Neural crest cell (in vitro differentiated cells): ENCODE measurements at regions not wholly inside any gene's neighbourhood (a gene's known extent, or its start where the extent isn't known, plus 50 kb on each side); places are given as distances from the start of the nearest gene placed in this dataset.

Experiments used
- DNase-seq: peaks from one replicate; pipeline ENCODE4 v3.0.0; 2021; ENCODE audit warnings: low read depth, mixed read lengths, low spot score
- H3K27ac Mint-ChIP-seq: one replicate; pipeline ENCODE4 v1.8.0; 2021; ENCODE audit warnings: mild to moderate bottlenecking, mixed read lengths; ENCODE audit not compliant: unreplicated experiment
- H3K27me3 Mint-ChIP-seq: 2 replicates; pipeline ENCODE4 v1.8.0; 2021; ENCODE audit warnings: low read depth, mild to moderate bottlenecking, mixed read lengths
- H3K36me3 Mint-ChIP-seq: 2 replicates; pipeline ENCODE4 v1.8.0; 2021; ENCODE audit warnings: low read depth, mild to moderate bottlenecking, mixed read lengths
- H3K4me1 Mint-ChIP-seq: 2 replicates; pipeline ENCODE4 v1.8.0; 2021; ENCODE audit warnings: mixed read lengths
- H3K4me3 Mint-ChIP-seq: one replicate; pipeline ENCODE4 v1.8.0; 2021; ENCODE audit warnings: mild to moderate bottlenecking, mixed read lengths
- H3K9me3 Mint-ChIP-seq: 2 replicates; pipeline ENCODE4 v1.8.0; 2021; ENCODE audit warnings: mixed read lengths
- TF ChIP-seq, protein P1 (sequence below): fragments of 200-600 bp; sonication (generic); conservative IDR thresholded peaks from 2 replicates; pipeline ENCODE4 v1.5.0; 2021; ENCODE audit warnings: antibody characterized with exemption, mild to moderate bottlenecking

DNA sequence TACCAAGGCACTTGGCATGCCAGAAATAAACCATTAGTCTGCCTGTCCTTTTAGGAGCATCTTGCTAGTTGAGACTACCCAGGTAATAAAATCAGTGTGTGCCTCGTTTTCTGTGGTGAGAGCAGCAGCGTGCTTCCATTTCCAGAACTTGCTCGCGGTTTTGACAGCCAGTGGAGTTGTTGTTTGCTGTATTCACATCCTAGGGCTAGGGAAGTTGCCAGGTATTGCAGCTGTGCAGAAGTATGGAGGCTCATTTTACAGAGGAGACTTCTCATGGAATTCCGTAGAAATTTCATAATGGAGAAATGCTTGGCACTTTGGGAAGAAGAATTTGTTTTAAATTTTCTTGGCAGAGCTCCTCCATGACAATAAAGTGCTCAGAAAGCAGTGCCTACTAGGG is 1355.1 kb upstream of the ZEB2 start:
- peaks cover 16% of the 10 kb centered on the region for H3K9me3 Mint-ChIP-seq
- H3K27ac Mint-ChIP-seq, result no peak overlapping the region
- DNase-seq, result no peak
- no peaks in the 10 kb centered on the region for H3K4me1 Mint-ChIP-seq
- no peak overlapping the region for H3K4me3 Mint-ChIP-seq
- no peaks in the 10 kb centered on the region for H3K27me3 Mint-ChIP-seq
- H3K36me3 Mint-ChIP-seq, result no peaks in the 10 kb centered on the region
- TF ChIP-seq, protein P1, sequence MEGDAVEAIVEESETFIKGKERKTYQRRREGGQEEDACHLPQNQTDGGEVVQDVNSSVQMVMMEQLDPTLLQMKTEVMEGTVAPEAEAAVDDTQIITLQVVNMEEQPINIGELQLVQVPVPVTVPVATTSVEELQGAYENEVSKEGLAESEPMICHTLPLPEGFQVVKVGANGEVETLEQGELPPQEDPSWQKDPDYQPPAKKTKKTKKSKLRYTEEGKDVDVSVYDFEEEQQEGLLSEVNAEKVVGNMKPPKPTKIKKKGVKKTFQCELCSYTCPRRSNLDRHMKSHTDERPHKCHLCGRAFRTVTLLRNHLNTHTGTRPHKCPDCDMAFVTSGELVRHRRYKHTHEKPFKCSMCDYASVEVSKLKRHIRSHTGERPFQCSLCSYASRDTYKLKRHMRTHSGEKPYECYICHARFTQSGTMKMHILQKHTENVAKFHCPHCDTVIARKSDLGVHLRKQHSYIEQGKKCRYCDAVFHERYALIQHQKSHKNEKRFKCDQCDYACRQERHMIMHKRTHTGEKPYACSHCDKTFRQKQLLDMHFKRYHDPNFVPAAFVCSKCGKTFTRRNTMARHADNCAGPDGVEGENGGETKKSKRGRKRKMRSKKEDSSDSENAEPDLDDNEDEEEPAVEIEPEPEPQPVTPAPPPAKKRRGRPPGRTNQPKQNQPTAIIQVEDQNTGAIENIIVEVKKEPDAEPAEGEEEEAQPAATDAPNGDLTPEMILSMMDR, result no peak

DNA sequence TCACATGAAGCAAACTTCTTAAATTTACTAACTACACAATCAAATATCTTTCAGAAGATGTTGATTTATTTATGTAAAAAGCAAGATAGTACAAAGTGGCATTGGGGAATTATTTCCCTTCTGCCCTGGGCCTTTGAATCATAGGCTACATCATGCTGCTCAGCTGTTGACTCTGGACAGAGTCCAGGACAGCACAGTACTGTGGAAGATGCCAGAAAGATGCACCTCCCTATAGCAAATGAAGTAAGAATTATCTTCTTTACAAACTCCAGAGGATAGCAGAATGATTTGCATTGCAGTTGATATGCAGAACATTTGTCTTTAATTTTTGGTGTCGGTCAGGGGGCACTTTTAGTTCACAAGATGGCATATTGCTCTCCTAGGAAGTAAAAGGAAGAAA is 1354.5 kb upstream of the ZEB2 start:
- TF ChIP-seq, protein P1, result no peak
- Mint-ChIP-seq H3K4me1 (no peaks in the 10 kb centered on the region), H3K27me3 (no peaks in the 10 kb centered on the region), H3K4me3 (no peak overlapping the region), H3K9me3 (peaks cover 14% of the 10 kb centered on the region), H3K36me3 (no peaks in the 10 kb centered on the region), H3K27ac (no peak overlapping the region)
- DNase-seq, result no peak

DNA sequence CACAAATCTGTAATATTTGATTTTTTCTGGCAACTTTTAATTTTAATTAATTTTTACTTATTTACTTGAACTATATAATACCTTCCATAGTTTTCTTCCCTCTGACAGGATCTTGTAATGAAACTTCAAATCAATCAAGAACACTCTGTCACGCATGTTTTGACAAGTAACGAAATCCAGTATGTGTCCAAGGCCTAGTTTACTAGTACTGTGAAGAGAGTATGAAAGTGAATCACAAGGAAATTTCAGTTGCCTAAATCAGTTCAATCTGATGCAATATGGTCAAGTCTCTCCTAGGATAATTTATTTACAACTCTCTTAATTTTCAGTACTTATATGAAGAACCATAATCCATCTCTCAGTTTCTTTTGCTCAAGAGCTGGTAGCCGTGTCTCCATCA is 1344.6 kb upstream of the ZEB2 start:
- Mint-ChIP-seq H3K27me3 (no peaks in the 10 kb centered on the region), H3K4me1 (no peaks in the 10 kb centered on the region), H3K27ac (no peak overlapping the region), H3K4me3 (no peak overlapping the region), H3K9me3 (no peaks in the 10 kb centered on the region), H3K36me3 (no peaks in the 10 kb centered on the region)
- TF ChIP-seq, protein P1, result no peak
- no peak for DNase-seq

DNA sequence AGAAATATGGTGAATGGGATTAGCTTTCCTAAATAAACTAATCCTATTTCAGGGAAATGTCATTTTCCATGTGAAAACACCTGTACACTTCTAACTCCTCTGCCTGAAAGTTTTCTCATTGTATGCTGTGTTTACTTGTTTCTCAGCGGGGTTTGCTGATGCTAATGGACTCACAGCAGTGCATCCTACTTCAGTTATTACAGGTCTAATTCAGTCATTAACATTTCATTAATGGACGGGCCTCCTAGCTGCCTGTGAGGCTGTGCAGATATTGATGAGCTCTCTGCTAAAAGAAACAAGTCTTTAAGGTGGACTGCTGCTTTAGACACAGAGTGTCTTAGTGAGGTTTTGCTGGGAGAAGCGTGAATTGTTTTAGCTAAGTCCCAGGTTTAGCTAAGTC is 1342.0 kb upstream of the ZEB2 start:
- H3K36me3 Mint-ChIP-seq, result no peaks in the 10 kb centered on the region
- no peaks in the 10 kb centered on the region for H3K27me3 Mint-ChIP-seq
- no peak for DNase-seq
- TF ChIP-seq, protein P1, result no peak
- H3K9me3 Mint-ChIP-seq, result no peaks in the 10 kb centered on the region
- no peak overlapping the region for H3K27ac Mint-ChIP-seq
- no peaks in the 10 kb centered on the region for H3K4me1 Mint-ChIP-seq
- no peak overlapping the region for H3K4me3 Mint-ChIP-seq

DNA sequence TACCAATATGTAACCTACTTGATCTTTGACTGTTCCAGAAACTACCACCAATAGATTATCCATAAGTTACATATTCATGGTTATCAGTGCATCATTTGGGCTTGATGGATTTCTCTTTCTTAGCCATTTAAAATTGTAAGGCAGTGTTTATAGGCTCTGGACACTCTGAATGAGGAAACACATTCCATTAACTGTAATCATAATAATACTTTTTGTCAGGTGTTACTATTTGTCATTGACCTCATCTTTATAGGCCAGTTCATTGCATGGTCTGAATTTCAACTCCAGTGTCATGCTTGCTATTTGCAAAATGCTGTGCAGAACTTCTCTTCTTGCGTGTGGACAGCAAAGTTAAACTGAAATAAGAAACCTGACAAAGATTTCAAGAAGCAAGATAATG is 1340.2 kb upstream of the ZEB2 start:
- no peak overlapping the region for H3K4me3 Mint-ChIP-seq
- DNase-seq, result no peak
- H3K9me3 Mint-ChIP-seq, result no peaks in the 10 kb centered on the region
- no peaks in the 10 kb centered on the region for H3K27me3 Mint-ChIP-seq
- TF ChIP-seq, protein P1, result no peak
- no peaks in the 10 kb centered on the region for H3K4me1 Mint-ChIP-seq
- H3K27ac Mint-ChIP-seq, result no peak overlapping the region
- H3K36me3 Mint-ChIP-seq, result no peaks in the 10 kb centered on the region

DNA sequence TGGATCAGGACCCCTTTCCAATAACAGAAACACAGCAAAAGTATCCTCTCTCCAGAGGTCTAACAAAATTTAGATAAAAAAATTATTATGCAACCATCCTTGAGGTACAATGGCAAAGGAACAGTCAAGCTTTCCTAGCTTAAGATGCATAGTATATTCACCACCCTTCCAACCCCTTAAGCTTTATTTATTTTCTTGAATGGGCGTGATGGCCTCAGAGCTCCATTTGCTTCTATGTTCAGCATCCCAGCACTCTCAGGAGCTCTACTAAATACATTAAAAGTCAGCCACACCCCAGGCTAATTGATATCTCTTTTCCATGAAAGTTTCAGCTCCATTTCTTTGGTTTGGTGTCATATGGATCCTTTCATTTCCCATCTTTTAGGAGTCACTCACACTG is 1335.2 kb upstream of the ZEB2 start:
- Mint-ChIP-seq H3K4me3 (no peak overlapping the region), H3K36me3 (no peaks in the 10 kb centered on the region), H3K27ac (no peak overlapping the region), H3K27me3 (no peaks in the 10 kb centered on the region), H3K4me1 (peaks cover 2% of the 10 kb centered on the region), H3K9me3 (no peaks in the 10 kb centered on the region)
- TF ChIP-seq, protein P1, result no peak
- no peak for DNase-seq
